BLaER1 (cell line): ENCODE measurements at regions not wholly inside any gene's neighbourhood (a gene's known extent, or its start where the extent isn't known, plus 50 kb on each side); places are given as distances from the start of the nearest gene placed in this dataset.

Experiments used
- H3K27ac ChIP-seq: shearing (Covaris generic); formaldehyde crosslinking; 2 replicates; pipeline ENCODE4 v1.8.1; 2022
- H3K27me3 ChIP-seq: shearing (Covaris generic); formaldehyde crosslinking; 2 replicates; pipeline ENCODE4 v1.8.1; 2022
- H3K36me3 ChIP-seq: shearing (Covaris generic); formaldehyde crosslinking; 2 replicates; pipeline ENCODE4 v1.8.1; 2022
- H3K4me1 ChIP-seq: shearing (Covaris generic); formaldehyde crosslinking; 2 replicates; pipeline ENCODE4 v1.8.1; 2022
- H3K4me2 ChIP-seq: shearing (Covaris generic); formaldehyde crosslinking; 2 replicates; pipeline ENCODE4 v1.8.1; 2022
- H3K4me3 ChIP-seq: shearing (Covaris generic); formaldehyde crosslinking; 2 replicates; pipeline ENCODE4 v1.8.1; 2022
- H3K9ac ChIP-seq: shearing (Covaris generic); formaldehyde crosslinking; 2 replicates; pipeline ENCODE4 v1.8.1; 2022
- H3K9me3 ChIP-seq: shearing (Covaris generic); formaldehyde crosslinking; 2 replicates; pipeline ENCODE4 v1.8.1; 2022
- H4K20me1 ChIP-seq: shearing (Covaris generic); formaldehyde crosslinking; 2 replicates; pipeline ENCODE4 v1.8.1; 2022
- Cebpa-rat ChIP-seq: shearing (Covaris generic); IDR thresholded peaks from 2 replicates; pipeline ENCODE4 v1.8.1; 2022

GRCh38 chr14:53346988-53347387 is 193.9 kb upstream of the DDHD1 start:
- no peak overlapping the region for H3K4me3 ChIP-seq
- H3K4me1 ChIP-seq = no peaks in the 10 kb centered on the region
- no peaks in the 10 kb centered on the region for H3K36me3 ChIP-seq
- no peaks in the 10 kb centered on the region for H3K27me3 ChIP-seq
- H4K20me1 ChIP-seq = no peaks in the 10 kb centered on the region
- no peaks in the 10 kb centered on the region for H3K9me3 ChIP-seq
- no peak overlapping the region for H3K27ac ChIP-seq
- no peak for TF ChIP-seq Cebpa-rat
- H3K4me2 ChIP-seq = no peak overlapping the region
- H3K9ac ChIP-seq = no peak overlapping the region

- Histone ChIP-seq H3K4me1 (no peaks in the 10 kb centered on the region), H3K4me2 (no peak overlapping the region), H3K9me3 (no peaks in the 10 kb centered on the region), H4K20me1 (no peaks in the 10 kb centered on the region), H3K27ac (no peak overlapping the region), H3K36me3 (no peaks in the 10 kb centered on the region), H3K27me3 (no peaks in the 10 kb centered on the region), H3K9ac (no peak overlapping the region), H3K4me3 (no peak overlapping the region)
- TF ChIP-seq Cebpa-rat = no peak
These were observed 188.2 kb upstream of the DDHD1 start for GRCh38 chr14:53341324-53341723.

- Histone ChIP-seq H3K9ac (no peak overlapping the region), H4K20me1 (no peaks in the 10 kb centered on the region), H3K4me1 (no peaks in the 10 kb centered on the region), H3K27me3 (no peaks in the 10 kb centered on the region), H3K4me3 (no peak overlapping the region), H3K36me3 (no peaks in the 10 kb centered on the region), H3K27ac (no peak overlapping the region), H3K4me2 (no peak overlapping the region), H3K9me3 (no peaks in the 10 kb centered on the region)
- TF ChIP-seq Cebpa-rat = no peak
These were observed 185.1 kb upstream of the DDHD1 start for GRCh38 chr14:53338192-53338591.

- Histone ChIP-seq H3K36me3 (no peaks in the 10 kb centered on the region), H3K4me1 (no peaks in the 10 kb centered on the region), H4K20me1 (no peaks in the 10 kb centered on the region), H3K9ac (no peak overlapping the region), H3K9me3 (no peaks in the 10 kb centered on the region), H3K4me2 (no peak overlapping the region), H3K4me3 (no peak overlapping the region), H3K27ac (no peak overlapping the region), H3K27me3 (no peaks in the 10 kb centered on the region)
- no peak for TF ChIP-seq Cebpa-rat
These were observed 183.6 kb upstream of the DDHD1 start for GRCh38 chr14:53336729-53337128.

- no peak for TF ChIP-seq Cebpa-rat
- Histone ChIP-seq H3K4me3 (no peak overlapping the region), H3K9ac (no peak overlapping the region), H3K36me3 (no peaks in the 10 kb centered on the region), H3K9me3 (no peaks in the 10 kb centered on the region), H3K4me1 (no peaks in the 10 kb centered on the region), H4K20me1 (no peaks in the 10 kb centered on the region), H3K27ac (no peak overlapping the region), H3K4me2 (no peak overlapping the region), H3K27me3 (no peaks in the 10 kb centered on the region)
These were observed 180.7 kb upstream of the DDHD1 start for GRCh38 chr14:53333809-53334208.

- no peaks in the 10 kb centered on the region for H4K20me1 ChIP-seq
- no peaks in the 10 kb centered on the region for H3K27me3 ChIP-seq
- H3K4me3 ChIP-seq = no peak overlapping the region
- H3K36me3 ChIP-seq = peaks cover 1% of the 10 kb centered on the region; the same call in 1 of the 2 replicates
- no peaks in the 10 kb centered on the region for H3K4me1 ChIP-seq
- no peaks in the 10 kb centered on the region for H3K9me3 ChIP-seq
- H3K4me2 ChIP-seq = no peak overlapping the region
- no peak overlapping the region for H3K27ac ChIP-seq
- no peak for TF ChIP-seq Cebpa-rat
- no peak overlapping the region for H3K9ac ChIP-seq
These were observed 178.8 kb upstream of the DDHD1 start for GRCh38 chr14:53331921-53332320.

- Histone ChIP-seq H3K4me2 (no peak overlapping the region), H3K9ac (no peak overlapping the region), H3K4me3 (no peak overlapping the region), H3K36me3 (peaks cover 4% of the 10 kb centered on the region; the same call in 1 of the 2 replicates), H3K9me3 (no peaks in the 10 kb centered on the region), H3K4me1 (no peaks in the 10 kb centered on the region), H4K20me1 (no peaks in the 10 kb centered on the region), H3K27me3 (no peaks in the 10 kb centered on the region), H3K27ac (no peak overlapping the region)
- no peak for TF ChIP-seq Cebpa-rat
These were observed 178.1 kb upstream of the DDHD1 start for GRCh38 chr14:53331247-53331646.

- Histone ChIP-seq H3K4me1 (no peaks in the 10 kb centered on the region), H3K27me3 (no peaks in the 10 kb centered on the region), H3K4me2 (no peak overlapping the region), H3K9ac (no peak overlapping the region), H4K20me1 (no peaks in the 10 kb centered on the region), H3K9me3 (no peaks in the 10 kb centered on the region), H3K4me3 (no peak overlapping the region), H3K36me3 (peaks cover 4% of the 10 kb centered on the region; the same call in 1 of the 2 replicates), H3K27ac (no peak overlapping the region)
- no peak for TF ChIP-seq Cebpa-rat
These were observed 177.3 kb upstream of the DDHD1 start for GRCh38 chr14:53330441-53330840.

- Histone ChIP-seq H3K27ac (no peak overlapping the region), H3K4me3 (no peak overlapping the region), H3K4me1 (no peaks in the 10 kb centered on the region), H3K9ac (no peak overlapping the region), H3K9me3 (no peaks in the 10 kb centered on the region), H3K27me3 (no peaks in the 10 kb centered on the region), H4K20me1 (no peaks in the 10 kb centered on the region), H3K36me3 (peaks cover 4% of the 10 kb centered on the region; the same call in 1 of the 2 replicates), H3K4me2 (no peak overlapping the region)
- TF ChIP-seq Cebpa-rat = no peak
These were observed 175.7 kb upstream of the DDHD1 start for GRCh38 chr14:53328841-53329240.

GRCh38 chr14:53327716-53328115 is 174.6 kb upstream of the DDHD1 start:
- H3K36me3 ChIP-seq = peaks cover 4% of the 10 kb centered on the region; the same call in 1 of the 2 replicates
- H3K9me3 ChIP-seq = no peaks in the 10 kb centered on the region
- H4K20me1 ChIP-seq = no peaks in the 10 kb centered on the region
- H3K27me3 ChIP-seq = no peaks in the 10 kb centered on the region
- no peak overlapping the region for H3K27ac ChIP-seq
- TF ChIP-seq Cebpa-rat = no peak
- no peaks in the 10 kb centered on the region for H3K4me1 ChIP-seq
- no peak overlapping the region for H3K4me3 ChIP-seq
- H3K4me2 ChIP-seq = no peak overlapping the region
- H3K9ac ChIP-seq = no peak overlapping the region

- no peak for TF ChIP-seq Cebpa-rat
- Histone ChIP-seq H3K9me3 (no peaks in the 10 kb centered on the region), H3K4me1 (no peaks in the 10 kb centered on the region), H3K4me3 (no peak overlapping the region), H3K9ac (no peak overlapping the region), H3K4me2 (no peak overlapping the region), H4K20me1 (no peaks in the 10 kb centered on the region), H3K36me3 (peaks cover 4% of the 10 kb centered on the region; the same call in 1 of the 2 replicates), H3K27me3 (no peaks in the 10 kb centered on the region), H3K27ac (no peak overlapping the region)
These were observed 172.2 kb upstream of the DDHD1 start for GRCh38 chr14:53325176-53325806.
